HG03520 (cell line): ENCODE measurements at regions not wholly inside any gene's neighbourhood (a gene's known extent, or its start where the extent isn't known, plus 50 kb on each side); places are given as distances from the start of the nearest gene placed in this dataset.

ENCODE experiments used
- ATAC-seq: cut with Tn5 transposase; IDR thresholded peaks from one replicate; pipeline ENCODE4 v1.9.1; 2021; ENCODE audit warnings: mild to moderate bottlenecking, moderate library complexity; ENCODE audit not compliant: unreplicated experiment

DNA sequence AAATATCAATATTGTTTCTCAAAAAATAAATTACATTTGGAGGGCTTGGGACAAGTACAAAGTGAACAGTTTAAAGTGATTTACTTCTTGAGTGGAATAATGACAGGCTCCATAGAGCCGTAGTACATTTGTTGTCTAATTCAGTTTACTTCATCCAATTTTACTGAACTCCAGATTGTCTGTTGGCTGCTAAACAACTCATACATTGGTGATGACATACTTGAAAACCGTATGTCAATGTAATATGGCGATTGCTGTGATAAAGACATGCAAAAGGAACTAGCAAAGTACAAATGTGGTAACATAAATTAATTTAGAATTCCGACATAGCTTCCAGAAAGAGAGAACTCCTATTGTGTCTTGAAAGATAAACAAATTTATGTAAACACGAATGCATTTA is 1197.5 kb upstream of the CDH18 start:
- no peak for ATAC-seq

DNA sequence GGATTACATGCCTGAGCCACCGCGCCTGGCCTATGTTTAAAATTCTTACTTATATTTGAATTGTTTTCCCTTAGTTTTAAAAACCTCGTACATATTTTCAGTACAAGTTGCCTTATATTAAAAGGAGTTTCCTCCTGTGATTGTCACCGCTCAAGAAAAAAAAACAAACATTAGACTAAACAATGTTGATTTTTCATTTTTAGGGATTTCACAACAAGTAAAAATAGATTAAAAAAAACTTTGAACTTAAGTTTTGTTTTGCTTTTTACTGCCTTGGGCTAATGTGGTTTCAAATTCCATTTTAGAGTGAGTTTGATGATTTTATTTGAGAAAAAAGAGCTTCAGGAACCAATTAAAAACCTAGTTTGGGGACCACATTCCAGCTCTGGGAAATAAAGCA is 1196.6 kb upstream of the CDH18 start:
- no peak for ATAC-seq

DNA sequence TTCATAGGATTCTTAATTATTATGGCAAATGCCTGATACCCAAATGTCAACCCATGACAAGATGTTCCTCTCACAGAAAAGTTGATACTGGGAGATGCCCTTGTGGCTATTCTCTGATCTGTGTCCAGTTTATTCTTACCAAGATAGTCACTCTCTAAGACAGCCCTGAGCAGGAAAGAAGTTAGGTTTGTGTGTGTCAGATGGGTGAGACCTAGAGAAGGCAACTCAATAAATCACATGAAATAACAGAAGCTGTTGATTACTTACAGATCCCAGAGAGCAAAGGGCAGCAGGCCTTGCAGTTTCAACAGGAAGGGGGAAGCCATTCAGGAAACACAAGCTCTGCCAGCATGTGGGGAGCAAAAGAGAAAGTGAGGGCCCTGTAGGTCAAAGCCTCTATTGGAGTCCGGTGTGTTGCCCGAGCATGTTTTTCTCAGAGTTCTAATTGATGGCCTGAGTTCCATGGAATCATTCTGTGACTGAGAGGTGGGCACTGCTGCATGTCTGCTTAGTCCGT is 1193.7 kb upstream of the CDH18 start:
- no peak for ATAC-seq

DNA sequence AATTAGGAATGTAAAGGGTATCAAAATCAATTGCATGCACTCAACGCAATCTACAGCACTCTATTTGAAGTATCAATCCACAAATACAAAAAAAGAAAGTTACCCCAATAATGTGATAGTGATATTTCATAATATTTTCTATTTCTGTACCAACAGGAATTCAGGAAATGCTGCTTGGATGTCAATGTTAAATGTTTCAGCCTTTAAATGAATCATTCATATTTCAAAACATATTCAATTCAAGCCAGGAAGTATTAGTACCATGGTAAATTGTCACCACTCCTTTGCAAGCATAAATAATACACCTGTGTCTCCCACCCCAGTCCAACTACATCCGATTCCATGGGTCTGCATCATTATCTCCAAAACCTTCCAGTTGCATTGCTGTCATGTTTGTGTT is 1185.5 kb upstream of the CDH18 start:
- no peak for ATAC-seq

DNA sequence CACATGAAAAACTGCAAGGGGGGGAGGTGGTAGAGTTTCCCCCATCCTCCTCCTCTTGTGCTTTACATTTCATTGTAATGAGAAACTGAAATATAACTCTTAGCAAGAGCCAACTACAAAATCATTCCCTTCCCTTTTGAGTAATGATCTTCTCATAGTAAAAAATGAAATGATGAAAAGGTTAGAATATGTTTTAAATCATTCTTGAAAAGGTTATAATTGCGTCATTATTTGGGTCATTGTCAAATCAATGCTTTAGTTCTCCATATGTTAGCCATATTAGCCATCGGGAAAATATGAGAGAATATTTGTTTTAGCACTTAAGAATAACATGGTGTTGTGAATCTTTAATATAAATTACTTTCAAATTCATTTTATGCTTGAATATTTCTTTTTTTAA is 1185.0 kb upstream of the CDH18 start:
- no peak for ATAC-seq

DNA sequence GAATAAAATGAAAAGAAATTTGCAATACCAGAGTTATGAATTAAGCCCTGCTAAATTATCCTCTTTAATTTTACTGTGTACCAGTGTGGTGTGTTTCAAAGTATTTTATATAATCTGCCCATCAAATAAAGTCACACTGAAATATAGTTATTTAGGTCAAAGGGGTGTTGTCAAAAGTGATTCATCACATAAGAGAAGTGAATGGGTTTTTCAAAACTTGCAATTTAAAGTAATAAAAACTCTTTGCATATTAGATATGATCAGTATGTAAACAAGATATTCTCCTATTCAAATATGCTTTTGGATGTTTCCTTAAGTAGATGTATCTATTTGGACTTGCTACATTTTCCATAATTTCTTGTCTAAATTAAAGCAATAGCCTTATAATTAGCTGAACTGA is 1183.0 kb upstream of the CDH18 start:
- no peak for ATAC-seq

DNA sequence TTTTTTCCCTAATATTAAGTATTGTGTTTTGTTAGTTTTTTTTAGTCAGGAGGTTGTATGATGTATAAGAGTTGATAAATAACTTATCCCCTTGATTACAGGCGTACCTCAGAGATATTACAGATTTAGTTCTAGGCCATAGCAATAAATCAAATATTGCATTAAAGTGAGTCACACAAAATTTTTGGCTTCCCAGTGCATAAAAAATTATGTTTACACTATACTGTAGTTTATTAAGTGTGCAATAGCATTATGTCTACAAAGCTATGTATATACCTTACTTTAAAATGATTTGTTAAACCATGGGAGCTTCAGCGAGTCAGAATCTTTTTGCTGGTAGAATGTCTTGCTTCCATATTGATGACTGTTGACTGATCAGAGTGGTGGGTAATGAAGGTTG is 1180.6 kb upstream of the CDH18 start:
- no peak for ATAC-seq

DNA sequence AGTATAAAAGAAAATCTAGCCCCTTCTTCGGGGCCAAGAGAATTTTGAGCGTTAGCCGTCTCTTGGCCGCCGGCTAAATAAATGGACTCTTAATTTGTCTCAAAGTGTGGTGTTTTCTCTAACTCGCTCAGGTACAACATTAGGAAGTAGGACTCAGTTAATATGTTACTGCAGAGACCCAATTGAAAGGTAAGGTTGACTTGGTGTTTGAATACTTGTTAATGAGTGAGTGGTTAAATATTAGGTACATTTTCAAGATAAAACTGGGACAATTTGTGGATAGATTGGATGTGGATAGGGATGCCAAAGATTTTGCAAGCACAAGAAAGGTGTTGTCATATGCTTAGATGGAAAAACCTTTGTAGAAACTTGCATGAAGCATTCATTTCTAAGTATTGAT is 1177.3 kb upstream of the CDH18 start:
- ATAC-seq = no peak

DNA sequence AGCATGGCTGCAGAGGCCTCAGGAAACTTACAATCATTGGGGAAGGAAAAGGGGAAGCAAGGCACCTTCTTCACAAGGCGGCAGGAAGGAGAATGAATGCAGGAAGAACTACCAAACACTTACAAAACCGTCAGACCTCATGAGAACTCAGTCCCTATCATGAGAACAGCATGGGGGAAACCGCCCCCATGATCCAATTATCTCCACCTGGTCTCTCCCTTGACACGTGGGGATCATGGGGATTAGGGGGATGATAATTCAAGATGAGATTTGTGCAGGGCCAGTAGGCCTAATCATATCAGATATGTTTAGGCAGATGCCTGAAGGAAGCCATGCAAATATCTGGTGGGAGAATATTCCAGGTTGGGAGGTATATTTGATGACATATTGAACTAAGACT is 1176.4 kb upstream of the CDH18 start:
- no peak for ATAC-seq

DNA sequence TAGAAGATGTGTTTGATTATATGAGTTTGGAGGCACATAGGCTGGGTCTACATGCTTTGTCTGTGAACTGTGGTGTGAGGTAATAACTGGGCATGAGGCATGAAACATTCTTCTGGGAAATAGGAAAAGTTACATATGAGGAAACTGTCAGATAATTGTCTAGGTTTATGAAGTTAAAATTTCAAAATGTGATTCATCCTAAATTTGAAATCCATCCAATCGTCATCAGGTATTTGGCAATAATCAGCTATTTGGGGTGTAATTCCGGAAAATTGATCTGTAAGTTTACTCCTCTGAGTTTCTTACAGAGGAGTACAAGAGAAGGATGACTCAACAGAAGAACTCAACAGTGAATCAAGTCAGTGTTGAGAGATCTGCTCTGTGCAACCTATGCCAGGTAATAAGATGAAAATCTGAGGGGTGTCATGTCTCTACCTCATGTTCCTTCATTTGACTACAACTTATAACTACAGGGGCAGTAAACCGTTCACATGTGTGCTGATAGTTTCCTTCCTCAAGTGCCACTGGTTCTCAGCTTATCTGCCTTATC is 1171.6 kb upstream of the CDH18 start:
- ATAC-seq = no peak

DNA sequence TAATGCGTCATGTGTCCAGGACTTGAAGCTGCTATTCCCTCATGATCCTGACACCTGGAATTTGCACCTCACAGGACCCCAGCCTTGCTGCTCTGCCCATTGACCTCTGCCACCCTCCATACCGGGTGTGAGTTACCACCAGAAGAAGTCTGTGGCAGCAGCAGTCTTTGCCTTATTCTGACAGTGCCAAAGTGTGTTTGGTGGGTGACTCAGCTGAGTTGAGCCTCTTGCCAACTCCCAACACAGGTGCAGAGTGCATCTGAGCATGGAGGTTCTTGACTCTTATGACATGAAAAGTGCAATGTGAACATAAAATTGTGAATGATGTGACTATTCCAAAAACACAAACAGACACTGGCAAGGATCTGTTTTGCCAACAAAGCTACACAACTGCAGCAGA is 1166.5 kb upstream of the CDH18 start:
- ATAC-seq = no peak

DNA sequence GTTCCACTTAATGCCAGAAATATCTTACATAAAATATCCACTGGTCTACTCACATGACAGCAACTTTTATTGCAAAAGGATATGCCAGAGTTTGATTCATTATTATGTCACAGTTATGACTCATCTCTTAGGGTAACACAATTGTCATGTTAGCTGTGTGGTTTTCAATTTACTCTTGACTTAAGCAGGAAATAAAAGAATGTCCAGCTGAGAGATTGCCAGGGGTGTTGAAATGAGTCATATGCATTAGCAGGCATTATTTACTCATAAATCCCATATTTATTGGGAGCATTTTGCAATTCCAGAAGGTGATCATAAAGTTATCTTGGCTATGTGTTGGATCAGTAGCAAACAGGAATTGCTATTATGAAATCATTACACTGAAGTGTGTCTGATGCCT is 1164.6 kb upstream of the CDH18 start:
- no peak for ATAC-seq

DNA sequence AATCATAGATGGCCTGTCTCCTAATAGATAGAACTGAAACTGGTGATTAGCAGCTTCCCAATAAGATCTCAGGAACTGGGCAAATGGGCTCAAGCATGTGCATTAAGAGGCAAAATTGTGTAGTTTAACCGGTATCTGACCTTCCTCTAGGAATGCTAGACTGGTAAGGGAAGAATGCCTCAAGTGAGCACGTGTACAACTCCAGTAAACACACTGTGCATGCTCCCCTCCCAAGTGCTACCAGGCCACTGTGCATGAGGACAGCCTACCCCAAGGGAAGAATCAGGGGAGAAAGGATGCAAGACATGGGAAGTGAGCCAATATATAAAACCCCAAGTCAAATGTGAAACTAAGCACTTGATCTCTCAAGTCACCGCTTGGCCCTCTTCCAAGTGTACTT is 1157.4 kb upstream of the CDH18 start:
- no peak for ATAC-seq

DNA sequence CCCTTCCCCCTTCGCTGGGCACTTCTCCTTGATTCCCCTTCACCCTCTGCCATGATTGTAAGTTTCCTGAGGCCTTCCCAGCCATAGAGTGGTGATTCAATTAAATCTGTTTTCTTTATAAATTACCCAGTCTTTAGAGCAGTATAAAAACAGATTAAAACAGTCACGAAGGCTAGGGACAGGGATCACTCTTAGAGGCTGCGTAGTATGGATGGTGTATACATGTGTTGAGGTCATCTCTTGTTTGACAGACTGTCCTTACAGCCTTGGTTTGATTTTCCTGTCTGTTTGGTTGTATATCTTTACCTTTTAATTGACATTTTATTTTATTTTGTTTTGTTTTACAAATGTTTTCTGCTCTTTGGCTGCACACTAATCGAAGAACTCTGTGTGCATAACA is 1155.7 kb upstream of the CDH18 start:
- no peak for ATAC-seq

DNA sequence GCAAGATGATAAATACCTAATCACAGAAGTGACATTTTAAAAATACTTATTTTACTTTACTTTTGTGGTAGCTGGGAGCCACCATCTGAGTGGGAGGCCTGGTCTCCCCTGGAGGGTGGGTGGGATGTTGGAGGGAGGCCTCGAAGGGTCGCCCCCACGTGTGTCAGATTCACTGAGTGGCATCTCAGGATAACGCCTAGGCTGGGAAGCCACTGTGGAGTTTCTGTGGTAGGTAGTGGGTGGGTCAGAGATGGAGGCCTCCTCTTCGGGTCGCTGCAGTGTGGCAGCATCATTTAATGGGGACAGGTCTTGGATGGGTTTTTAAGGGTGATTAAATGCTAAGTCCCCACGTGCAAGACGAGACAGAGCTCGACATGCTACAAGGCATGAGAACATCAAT is 1154.8 kb upstream of the CDH18 start:
- ATAC-seq = no peak

DNA sequence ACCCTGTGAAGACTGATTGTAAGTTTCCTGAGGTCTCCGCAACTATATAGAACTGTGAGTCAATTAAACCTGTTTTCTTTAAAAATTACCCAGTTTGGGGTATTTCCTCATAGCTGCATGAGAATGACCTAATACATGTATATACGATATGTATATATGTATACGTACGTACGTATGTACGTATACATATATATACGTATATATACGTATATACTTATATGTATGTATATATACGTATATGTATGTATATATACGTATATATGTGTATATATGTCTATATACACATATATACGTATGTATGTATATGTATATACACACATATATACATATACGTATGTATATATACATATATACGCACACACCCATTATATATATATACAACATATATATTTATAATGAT is 1153.0 kb upstream of the CDH18 start:
- ATAC-seq = no peak

DNA sequence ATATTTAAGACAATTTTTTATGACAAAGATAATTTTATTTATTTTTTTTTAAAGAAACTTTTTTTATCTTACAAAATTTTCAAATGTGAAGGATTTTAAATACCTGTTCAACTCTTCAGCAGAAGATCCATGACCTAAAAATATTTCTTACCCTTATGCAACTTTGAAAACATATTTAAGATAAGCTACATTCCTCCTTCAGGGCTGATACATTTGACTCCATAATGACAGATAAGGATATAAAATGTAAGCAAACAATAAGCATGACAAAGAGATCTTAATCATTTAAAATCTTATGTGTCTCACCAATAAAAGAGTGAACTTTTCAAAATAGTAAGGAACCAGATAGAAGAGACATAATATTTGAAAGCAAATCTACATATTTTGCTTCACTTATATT is 1138.2 kb upstream of the CDH18 start:
- ATAC-seq = no peak

DNA sequence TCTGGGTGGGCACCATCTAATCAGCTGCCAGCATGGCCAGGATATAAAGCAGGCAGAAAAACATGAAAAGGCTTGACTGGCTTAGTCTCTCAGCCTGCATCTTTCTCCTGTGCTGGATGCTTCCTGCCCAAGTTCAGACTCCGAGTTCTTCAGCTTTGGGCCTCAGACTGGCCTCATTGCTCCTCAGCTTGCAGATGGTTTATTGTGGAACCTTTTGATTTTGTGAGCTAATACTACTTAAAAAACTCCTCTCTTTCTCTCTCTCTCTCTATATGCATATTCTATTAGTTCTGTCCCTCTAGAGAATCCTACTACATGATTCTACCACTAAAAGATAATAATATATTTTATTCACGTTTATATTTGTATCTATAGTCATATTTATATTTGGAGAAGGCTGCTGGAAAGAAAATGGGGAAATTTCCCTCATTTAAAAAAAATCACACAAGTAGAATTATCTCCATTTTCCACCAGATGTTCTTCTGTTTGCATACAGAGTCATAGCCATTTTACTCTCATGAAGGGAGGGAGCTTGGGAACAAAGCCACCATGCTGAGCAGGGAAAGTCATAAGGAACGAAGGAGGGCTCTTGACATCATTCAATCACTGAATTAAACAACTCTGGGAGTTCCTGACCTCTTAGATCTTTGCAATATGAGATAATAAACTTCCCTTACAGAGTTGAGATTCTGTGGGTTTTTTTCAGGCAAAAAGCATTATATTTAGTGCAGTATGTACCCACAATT is 1137.4 kb upstream of the CDH18 start:
- no peak for ATAC-seq

DNA sequence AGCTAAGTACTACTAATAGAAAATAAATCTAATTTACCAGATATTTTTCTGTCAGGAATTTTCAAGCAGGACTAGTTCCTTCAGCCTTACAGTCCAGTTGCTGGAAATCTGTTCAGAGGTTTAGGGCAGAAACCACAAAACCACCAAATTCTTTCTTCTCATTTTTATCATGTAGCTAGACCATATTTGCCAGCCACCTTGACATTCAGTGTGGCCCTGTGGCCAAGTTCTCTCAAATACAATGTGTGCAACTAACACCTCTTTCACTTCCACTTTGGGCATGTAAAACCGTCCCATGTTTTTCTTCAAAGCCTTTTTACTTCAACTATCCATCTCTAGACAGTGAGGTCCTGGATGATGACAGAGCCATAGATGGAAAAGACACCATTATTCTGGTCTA is 1133.2 kb upstream of the CDH18 start:
- no peak for ATAC-seq

DNA sequence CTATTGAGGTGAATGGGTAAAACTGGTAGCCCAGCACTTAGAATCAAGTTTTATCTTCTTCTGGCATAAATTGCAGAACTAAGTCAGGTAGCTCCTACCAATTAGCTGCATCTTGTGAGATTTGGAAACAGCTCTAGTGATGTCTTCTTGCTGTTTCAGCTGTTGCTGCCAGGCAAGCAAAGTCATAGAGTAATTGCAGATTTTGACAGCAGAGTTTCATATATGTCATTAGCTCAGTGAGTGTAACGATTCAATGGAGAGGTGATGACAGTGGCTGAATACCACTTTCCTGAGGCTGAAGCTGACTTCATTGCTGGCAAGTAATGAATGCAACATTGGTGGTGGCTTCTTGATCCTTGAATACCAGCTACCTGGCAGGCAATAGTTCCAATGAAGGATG is 1109.7 kb upstream of the CDH18 start:
- no peak for ATAC-seq

DNA sequence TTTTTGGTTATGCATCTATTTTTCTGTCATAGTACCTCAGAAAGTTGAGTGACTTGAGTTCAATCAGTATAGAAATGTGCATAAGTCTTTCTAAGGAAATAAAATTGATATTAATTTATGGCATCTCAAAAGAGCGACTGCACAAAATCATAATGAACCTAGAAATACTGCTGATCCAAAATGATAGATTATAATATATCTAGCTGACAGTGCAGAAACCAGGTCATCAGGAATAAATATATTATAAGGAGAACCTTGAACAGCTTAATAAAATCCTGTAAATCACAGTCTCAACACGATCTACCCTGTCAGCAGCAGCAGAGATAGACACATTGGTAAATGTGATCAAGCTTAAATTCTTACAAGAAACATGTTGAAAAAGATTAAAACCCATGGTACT is 1106.6 kb upstream of the CDH18 start:
- no peak for ATAC-seq

DNA sequence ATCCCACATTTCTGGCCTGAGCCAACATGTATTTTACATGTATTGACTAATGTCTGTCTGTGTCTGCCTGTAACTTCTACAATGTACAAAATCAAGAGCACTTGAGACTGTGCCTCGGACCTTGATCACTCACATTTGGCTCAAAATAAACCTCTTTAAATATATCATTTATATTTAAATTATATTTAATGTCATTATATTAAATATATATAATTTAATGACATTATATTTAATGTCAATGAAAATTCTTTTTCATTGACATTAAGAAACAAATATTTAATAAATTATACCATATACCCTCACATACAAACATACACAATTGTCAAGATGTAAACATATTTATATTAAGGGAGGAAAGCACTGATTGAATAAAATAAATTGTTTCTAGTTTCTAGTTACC is 1099.8 kb upstream of the CDH18 start:
- no peak for ATAC-seq

DNA sequence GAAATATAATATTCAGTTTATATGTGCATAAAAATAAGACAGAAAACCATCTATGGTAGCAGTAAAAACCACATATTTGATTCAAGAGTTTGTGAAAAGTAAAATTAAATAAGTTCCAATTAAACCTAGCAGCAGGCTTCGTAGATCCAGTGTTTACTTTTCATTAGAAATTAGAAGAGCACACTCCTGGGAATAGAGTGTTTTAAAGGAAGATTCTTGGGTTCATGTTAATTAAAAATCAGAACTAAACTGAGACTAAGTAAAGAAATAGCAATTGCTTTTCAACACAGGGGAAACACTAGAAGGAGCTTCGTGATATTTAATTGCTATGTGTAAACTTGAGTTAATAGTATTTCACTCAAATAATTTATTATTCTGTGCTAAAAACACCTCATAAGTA is 1097.8 kb upstream of the CDH18 start:
- ATAC-seq = no peak
